Ishikawa (cell line): ENCODE measurements at regions not wholly inside any gene's neighbourhood (a gene's known extent, or its start where the extent isn't known, plus 50 kb on each side); places are given as distances from the start of the nearest gene placed in this dataset.

ENCODE experiments used
- EP300 ChIP-seq: IDR thresholded peaks from 2 replicates; pipeline ENCODE4 v1.6.1; 2012; ENCODE audit warnings: borderline replicate concordance
- MAX ChIP-seq: IDR thresholded peaks from 2 replicates; pipeline ENCODE4 v1.6.1; 2012

- TF ChIP-seq EP300 (no peak), MAX (no peak)
Measured at GRCh38 chr1:30151119-30151518, 572.3 kb downstream of the MATN1 start.
